Hypothalamus (tissue), 51 donors: ENCODE measurements at regions not wholly inside any gene's neighbourhood (a gene's known extent, or its start where the extent isn't known, plus 50 kb on each side); places are given as distances from the start of the nearest gene placed in this dataset.
A peak's percentile ranks its signal among the peaks of the same experiment; 100 is the strongest.

Experiments
- DNase-seq, 51 donors: peaks; one replicate each; lab custom pipeline; 2025; lab: John Stamatoyannopoulos, UW

DNA sequence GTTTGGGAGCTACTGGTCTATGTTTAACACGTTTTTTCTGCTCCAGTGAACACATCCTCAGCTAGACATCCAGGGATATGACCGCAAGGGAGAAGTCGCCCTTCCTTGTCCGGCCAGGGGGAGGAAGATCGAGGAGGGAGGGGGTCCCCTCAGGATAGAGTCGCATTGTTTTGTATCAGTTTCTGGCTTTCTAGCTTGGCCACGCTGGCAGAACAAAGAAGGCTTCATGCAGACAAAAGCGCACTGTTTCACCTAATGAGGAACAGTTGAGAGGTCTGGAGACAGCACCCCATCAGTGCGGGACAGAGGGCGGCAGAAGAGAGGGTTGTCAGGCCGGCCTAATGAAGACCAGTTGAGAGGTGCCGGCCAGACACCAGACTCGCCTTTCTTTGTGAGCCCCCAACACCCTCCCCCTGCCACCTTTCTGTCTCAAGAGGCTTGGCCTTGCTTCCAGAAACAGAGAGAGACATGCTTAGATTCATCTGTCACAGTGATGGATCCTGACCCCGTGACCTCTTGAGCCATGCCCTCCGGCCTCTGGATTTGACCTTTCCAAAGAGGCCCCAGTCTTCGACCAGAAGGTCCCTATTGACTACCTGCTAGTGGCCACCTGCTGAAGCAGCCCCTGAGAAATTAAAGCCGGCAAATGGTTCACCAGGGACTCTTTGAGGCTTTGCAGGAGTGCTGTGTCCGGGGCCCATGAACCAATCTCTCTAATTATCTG lies 254.7 kb upstream of the TBX3 start:
- DNase-seq: peak in 38 of 51 donors; percentile 1 to 82 (median 44)

DNA sequence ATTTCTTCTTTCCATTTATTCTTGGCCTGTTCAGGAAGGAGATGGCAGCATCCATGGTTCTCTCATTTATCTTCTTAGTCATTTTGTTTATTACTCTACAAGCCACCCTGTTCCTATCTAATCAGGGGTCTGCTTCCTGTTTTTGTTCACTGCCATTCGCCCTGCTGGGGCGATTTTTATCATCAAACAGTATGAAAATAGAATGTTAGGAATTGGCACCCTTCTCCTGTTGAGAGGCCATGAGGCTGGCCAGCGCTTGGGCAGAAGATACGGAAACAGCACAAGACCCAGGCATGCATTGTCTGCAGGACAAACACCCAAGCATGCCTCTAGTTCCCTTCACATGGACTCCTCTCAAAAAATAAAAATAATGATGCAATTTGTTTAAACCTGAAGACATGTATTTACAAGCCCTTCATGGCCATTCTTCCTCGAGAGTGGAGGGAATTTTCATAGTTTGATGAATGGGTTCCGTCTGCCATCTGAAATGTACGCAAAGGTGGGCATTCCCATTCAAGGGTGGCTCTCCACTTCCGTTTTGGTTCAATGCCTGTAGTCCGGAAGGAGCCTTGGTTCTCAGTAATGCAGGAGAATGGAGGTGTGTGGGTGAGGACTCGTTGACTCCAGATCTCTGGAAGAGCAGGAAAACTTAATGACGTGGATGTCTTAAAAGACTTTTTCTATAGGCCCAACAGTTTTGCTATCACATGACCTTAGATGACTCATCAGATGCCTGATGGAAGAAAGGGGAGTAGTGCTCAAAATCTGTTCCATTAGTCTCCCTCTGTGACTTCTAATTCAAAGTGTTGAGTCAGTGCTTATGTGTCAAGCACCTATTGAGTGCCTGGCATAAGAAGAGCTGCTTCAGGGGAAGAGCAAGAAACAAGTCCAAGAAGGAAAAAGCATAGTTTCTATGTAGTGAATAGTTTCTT lies 252.4 kb upstream of the TBX3 start:
- DNase-seq: no peak

DNA sequence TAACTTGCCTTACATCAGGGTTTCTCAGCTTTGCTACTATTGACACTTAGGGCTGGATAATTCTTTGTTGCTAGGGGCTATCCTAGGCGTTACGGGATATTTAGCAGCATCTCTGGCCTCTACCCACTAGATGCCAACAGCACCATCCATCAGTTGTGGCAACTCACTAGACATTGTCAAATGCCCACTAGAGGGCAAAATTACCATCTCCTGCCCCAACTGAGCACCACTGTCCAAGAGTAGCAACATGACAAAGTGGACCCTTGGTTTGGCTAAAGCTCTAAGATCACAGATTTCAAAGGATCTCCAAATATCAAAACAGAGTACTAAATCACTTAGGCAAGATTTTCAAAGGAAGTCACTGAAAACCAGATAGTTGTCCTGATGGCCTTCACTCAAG lies 251.7 kb upstream of the TBX3 start:
- DNase-seq: peak in 3 of 51 donors; percentile 0 to 2 (median 0)

DNA sequence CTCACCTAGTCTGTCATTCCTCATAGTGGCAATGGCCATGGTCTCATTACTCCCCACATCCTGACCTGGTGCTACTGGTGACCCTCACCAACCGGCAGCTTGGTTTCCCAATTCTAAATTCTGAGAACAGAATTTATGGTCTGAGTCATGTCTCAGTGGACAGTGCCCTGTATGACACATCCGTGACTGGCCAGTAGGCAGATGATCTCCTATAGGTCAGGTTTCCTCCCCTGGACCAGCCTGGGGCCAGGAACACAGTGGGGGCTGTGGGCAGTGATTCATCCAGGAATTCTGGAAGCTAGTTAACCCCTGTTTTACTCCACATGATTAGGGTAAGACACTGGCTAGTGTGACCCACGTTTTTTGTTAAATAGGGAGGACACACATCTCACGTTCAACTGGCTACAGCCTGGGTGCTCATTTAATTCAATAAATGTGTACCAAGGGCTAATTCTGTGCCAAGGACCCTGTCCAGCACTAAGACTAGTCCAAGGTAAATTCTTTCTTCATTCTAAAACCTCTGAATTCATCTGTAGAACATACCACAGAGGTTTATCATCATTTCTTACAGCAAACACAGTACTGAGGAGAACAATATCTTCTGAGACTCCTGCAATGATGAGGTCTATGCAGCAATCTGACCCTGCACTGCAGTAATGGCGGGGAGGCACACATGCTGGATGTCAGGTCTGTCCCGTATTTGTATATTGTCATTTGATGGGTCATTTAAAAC lies 249.6 kb upstream of the TBX3 start:
- DNase-seq: no peak

DNA sequence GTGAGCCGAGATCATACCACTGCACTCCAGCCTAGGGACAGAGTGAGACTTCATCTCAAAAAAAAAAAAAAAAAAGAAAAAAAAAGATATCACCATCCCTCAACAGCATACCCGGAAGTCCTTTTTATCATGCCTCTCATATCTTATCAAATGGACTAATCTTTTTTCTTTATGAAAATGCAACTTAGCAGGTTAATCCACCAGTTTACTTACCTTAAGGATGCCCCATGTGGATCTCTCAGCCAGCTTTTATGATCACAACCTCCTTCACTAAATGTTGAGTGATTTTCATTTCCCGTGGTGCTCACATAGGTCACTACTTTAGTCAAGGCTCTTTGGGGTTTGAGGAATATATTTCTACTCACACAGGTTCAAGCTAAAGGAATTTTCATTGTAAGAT lies 248.8 kb upstream of the TBX3 start:
- no peak for DNase-seq

DNA sequence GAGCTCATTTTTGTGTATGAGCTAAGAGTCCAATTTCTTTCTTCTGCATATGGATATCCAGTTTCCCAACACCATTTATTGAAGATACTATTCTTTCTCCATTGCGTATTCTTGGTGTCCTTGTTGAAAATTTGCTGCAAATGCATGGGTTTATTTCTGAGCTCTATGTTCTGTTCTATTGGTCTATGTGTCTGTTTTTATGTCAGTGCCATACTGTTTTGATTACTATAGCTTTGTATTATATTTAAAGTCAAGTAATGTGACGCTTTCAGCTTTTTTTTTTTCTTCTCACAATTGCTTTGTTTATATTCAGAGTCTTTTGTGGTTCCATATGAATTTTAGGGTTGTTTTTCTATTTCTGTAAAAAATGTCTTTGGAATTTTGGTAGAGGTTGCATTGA lies 247.1 kb upstream of the TBX3 start:
- no peak for DNase-seq

DNA sequence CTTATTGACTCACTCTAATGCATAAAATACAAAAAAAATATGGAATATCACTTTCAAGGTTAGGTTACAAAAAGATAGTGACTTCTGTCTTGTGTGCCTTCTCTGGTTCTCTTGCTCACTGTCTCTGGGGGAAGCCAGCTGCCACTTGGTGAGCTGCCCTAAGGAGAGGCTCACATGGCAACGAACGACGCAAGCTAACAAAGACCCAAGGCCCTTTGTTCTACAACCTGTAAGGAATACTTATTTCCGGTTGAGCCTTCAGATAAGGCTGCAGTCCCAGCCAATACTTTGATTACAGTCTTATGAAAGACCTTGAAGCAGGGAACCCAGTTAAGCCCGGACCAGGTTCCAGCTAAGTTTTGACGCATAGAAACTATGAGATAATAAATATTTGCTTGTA lies 242.4 kb upstream of the TBX3 start:
- DNase-seq: no peak

DNA sequence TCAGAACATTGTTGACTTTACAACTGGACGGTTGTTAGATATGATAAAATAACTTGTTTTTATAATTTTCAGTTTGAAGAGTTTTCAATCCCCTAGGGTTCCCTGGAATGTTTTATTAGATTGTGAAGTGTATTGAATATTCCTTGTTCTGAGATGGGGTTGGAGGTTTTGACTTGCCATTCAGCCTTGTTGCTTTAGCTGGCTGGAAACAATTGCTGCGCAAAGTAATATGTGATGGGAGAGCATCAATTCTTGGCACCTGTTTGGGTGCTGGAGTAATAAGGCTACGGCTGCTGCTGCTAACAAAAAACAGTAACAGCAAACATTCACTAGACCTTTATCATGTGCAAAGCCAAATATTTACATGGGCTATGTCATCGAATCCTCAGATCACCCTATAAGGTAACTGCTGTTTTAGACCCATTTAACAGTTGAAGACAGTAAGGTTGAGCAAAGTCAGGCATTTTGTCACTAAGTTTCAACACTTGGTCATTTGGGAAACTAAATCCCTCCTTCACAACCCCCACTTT lies 241.0 kb upstream of the TBX3 start:
- DNase-seq: no peak

DNA sequence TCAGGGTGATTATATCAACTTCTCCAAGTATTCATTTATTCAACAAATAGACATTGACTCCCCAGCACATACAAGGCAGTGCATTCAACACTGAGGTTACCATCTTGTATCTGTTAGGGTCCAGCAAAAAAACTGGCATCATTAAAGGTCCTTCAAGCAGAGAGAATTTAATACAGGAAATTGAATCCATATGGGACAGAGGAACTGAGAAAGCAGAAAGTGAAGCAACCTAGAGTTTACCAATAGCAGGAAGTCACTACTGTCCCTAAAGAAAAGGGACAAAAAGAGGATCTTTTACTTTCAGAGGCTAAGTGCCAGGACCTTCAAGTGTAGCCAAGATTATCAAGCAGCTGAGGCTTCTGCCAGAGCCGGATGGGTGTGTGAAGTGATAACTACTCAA lies 237.8 kb upstream of the TBX3 start:
- no peak for DNase-seq

DNA sequence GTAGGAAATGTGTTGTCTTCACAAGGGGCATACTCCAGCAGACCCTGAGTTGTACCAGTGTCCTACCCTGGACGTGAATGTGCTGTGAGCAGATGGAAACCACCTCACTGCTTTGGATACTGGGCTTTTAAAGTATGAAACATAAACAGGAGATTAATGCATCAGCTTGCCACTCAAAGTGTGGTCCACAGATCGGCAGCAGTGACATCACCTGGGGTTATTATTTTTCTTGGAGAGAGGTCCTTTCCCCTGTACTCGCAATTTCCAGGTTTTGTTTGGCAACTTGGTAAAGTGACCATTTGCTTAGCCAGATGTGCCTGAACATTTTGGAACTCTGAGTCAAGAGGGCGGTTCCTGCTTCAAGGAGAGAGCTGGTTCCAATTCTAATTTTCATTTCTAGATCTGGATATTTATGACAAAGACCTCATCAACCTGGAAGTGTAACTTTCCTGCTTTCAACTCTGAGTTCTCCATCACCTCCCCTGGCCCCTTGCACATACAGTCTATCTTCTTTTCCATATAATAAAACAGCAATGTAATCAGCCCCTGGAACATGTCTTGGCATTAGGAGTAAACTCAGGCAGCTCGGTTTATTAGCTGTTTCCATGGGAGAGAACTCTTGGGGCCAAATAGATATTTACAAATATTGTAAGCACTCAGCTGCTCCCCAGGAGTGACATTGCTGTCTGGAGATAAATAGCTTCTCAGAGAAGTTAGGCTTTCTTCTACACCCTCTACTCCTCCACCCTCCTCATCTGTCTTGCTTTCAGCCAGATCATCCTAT lies 237.0 kb upstream of the TBX3 start:
- no peak for DNase-seq

DNA sequence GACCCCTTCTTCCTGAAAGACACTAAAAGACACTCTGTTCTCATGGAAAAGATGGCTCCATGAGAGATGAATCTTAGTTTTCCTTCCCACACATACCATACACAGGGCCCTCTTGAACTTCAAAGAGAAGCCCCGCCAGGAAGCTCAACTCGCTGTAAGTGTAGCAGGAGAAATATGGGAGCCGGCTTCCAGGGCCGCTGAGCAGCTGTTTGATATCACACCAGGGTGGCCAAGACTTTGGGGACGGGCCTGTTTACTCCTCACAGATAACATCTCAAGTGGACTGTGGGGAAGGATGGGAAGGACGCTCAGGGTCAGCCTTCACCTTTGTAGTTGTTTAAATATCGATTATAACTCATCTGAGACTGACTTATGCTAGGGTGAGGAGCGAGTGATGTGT lies 235.5 kb upstream of the TBX3 start:
- no peak for DNase-seq

DNA sequence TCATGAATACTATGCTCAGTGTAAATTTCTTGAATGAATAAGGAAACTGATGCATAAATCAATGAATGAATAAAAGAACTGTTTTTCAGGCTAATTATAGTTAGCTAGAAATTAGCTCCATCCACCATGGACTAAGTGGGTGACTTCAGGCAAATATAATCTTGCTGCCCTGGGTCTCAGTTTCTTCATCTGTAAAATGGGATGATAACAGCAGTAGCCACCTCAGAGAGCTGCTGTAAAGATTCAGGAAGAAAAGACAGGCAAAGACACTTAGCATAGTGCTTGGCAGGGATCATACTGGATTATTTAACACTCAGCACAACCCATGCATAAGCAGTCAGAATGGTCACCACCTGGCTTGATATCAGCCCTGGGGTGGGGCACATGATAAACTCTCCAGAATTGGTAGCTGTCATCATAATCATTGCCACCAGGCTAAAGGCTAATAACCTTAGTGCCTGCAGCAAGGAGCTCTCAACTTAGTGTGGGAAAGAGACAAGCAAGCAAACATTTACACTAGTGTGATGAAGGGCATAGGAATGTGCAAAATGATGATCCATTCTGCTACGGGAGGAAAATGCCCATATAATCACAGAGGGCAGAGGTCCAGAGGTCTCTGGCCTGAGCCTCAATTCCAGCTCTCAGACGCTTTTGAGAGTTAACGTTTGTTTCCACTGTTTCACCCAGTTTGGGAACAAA lies 234.7 kb upstream of the TBX3 start:
- DNase-seq: no peak

DNA sequence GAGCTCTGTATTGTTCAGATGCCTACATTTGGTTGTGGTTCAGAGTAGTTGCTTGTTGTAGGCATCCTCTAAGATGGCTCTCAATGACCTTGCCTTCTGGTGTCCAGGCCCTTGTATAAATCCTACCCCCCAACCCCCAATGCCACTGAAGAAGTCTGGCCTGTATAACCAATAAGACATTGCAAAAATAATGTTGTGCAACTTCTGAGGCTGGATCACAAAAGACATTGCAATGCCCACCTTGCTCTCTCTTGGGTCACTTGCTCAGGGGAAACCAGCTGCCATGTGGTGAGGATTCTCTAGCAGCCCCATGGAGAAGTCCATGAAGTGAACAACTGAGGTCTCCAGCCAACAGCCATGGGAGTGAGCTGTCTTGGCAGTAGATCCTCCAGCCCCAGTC lies 234.0 kb upstream of the TBX3 start:
- no peak for DNase-seq

DNA sequence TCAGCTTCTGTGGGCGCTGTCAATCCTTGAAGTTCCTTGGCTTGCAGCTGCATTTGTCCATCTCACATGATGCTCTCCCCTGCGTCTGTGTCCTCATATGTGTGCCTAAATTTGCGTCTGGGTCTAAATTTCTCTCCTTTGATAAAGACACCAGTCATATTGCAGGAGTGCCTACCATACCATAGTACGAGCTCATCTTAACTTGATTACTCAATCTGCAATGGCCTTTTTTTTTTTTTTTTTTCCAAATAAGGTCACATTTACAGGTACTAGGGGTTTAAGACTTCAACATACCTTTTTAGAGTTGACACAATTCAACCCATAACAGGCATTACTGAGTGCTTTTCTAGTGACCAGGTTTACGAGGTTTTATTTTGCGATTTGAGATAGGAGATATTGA lies 233.3 kb upstream of the TBX3 start:
- DNase-seq: no peak

DNA sequence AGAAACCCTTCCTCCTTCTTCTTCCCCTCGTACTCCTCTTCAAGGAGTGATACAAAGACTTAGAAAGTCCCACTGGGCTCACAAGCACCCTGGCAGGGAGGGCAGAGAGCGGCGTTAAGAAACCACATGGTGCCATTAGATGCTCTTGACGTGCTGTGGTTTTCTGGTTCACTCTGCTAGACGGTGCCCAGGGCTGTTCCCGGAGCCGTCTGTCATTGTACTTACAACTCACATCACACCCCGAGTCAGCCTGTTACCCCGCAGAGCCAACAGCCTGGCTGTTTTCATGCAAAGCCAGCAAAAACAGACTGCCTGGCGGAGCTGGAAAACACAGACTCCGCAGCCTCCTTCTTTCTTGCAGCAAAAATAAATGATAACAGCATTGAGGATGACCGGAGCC lies 232.6 kb upstream of the TBX3 start:
- no peak for DNase-seq

DNA sequence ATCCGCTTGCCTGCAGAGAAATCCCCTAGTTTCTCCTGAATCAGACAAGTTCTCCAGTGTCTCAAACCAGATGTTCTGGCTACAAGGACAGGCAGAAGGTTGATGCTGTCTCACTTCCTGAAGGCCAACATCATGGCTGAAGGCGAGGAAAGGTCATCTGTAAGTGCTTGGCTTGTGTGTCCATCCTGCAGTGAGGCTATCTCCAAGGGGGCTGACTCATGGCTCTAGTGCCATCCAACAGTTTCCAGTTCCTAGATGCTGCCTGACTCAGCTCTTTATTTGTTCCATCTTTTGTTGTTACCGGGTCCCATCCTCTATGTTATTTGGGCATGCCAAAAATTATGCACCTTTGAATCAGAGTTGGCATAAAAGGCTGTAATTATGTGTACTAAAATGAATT lies 232.1 kb upstream of the TBX3 start:
- no peak for DNase-seq

DNA sequence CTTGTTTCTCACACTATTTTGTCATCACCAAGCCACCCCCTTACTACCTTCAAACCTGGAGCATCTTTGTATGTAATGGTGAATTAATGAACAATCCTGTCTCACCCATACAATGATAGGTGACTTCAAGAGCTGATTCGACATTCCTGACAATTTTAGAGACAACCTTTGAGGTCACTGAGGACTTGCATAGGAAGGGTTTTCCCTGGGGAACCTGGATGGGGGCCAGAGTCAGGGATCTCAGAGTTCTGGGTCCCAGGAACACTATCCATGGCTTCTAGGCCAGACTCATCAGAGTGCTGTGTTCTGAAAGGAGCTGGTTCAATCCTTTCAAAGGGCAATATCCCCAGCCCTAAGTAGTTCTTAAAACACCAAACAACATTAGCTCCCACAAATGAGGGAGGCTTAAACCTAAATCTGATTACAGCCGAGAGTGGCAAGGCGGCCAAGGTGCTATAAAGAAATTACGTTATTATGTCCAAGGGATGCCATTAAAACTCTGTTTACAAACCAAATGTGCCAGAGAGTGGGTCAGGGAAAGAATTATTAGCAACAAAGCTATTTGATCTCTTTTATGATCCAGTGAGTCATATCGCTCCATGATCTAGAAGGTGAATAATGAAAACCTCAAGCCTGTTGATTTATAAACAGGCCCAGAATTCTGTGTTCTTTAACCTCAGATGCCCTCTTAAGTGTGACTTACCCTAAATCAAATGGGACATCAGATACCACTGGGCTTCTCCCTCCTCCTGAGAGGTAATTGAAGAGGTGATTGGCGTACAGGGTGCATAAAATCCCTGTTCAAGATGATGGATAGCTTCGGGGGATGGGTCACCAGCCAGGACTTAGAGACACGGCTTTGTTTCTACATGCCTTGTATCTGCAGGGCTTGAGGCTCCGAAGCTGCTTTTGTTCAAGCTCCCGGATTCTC lies 230.2 kb upstream of the TBX3 start:
- DNase-seq: no peak

DNA sequence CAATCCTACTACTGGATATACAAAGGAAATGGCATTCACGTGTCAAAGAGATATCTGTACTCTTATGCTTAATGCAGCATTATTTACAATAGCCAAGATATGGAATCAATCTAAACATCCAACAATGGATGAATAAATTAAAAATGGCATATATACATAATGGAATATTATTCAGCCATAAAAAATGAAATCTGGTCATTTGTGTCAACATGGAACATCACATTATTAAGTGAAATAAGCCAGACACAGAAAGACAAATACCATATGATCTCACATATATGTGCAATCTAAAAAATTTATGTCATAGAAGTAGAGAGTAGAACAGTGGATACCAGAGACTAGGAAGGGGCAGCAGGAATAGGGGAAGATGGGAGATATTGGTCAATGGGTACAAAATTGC lies 228.8 kb upstream of the TBX3 start:
- no peak for DNase-seq

DNA sequence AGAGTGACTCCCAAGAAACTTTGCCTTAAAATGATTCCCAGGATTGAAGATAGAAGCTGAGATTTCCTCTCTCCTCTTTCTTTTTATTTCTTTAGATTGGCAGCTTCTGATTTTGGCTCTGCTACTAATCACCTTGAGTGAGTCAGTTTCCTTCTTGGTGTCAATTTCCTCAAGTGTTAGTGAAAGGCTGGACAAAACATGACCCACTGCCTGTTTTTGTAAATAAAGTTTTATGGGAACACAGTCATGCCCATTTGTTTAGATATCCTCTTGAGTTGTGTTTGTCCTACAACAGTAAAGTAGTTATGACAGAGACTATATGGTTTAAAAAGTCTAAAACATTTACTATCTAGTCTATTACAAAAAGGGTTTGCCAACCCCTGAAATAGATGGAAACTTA lies 227.2 kb upstream of the TBX3 start:
- no peak for DNase-seq
